ENCODE measurements at regions not wholly inside any gene's neighbourhood (a gene's known extent, or its start where the extent isn't known, plus 50 kb on each side); places are given as distances from the start of the nearest gene placed in this dataset.

DNA sequence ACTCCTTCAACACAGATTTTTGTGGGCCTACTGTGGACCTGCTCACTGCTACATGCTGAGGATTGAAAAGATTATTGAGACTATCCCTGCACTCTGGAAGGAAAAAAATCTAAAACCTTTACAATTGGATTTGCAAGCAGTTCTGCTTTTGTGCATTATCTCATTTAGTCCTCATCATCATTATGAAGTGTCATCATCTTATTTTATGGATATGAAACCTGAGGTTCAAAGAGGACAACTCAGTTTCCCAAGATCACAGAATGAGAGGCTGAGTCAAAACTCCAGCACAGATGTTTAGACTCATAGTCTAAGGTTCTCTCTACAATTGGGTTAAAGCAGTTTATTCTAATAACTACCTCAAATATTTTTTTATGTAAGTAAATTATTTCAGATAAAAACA is 160.2 kb upstream of the MARCKS start:
- H3K9me3 ChIP-seq (replicated peaks), result no peaks in the 10 kb centered on the region
- no peak overlapping the region for H3K4me3 ChIP-seq
- TF ChIP-seq, protein P1, sequence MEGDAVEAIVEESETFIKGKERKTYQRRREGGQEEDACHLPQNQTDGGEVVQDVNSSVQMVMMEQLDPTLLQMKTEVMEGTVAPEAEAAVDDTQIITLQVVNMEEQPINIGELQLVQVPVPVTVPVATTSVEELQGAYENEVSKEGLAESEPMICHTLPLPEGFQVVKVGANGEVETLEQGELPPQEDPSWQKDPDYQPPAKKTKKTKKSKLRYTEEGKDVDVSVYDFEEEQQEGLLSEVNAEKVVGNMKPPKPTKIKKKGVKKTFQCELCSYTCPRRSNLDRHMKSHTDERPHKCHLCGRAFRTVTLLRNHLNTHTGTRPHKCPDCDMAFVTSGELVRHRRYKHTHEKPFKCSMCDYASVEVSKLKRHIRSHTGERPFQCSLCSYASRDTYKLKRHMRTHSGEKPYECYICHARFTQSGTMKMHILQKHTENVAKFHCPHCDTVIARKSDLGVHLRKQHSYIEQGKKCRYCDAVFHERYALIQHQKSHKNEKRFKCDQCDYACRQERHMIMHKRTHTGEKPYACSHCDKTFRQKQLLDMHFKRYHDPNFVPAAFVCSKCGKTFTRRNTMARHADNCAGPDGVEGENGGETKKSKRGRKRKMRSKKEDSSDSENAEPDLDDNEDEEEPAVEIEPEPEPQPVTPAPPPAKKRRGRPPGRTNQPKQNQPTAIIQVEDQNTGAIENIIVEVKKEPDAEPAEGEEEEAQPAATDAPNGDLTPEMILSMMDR (IDR thresholded peaks at IDR 0.05; ENCODE audit: borderline replicate concordance), result no peak
- no peak for DNase-seq
- H3K27me3 ChIP-seq (ENCODE audit: low read depth), result no peaks in the 10 kb centered on the region
- no peak overlapping the region for H3K27ac ChIP-seq (replicated peaks)
- H3K4me1 ChIP-seq, result peaks cover 3% of the 10 kb centered on the region
- H3K36me3 ChIP-seq, result no peaks in the 10 kb centered on the region
- intact Hi-C loops (cut with micrococcal nuclease), result no loop called here

DNA sequence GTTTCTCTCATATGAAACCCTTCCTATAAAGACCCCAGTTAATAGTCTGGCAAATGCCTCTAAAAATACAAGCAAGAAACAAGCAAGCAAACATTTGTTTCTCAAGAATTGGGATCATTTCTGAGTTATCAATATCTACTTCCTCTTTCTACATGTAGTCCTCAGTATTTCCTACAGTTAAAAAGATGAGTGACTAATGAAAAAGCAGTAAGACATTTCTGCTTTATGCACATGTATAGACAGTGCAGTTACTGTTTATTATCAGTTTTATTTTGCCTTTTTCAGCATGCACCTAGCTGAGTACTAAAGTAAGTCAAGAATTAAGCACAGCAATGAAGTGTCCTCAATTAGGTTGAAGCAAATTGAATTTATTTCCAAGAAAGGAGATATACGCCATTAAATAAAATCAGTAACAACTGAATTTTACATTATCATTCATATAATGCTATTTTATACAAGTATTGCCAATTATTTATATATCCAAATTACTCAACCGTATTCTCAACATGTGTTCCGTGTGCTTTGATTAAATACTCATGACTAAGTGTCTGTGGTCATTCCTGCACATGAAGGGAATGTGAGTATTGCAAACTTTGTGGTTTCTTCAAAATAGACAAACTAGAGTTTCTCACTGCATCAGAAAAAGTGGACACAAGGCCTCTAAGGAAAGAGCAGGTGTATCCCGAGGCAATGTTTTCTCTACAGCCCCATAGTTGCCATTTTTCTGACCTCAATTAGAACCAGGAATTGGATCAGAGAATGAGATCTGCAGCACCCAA is 159.3 kb upstream of the MARCKS start:
- TF ChIP-seq, protein P1 (IDR thresholded peaks at IDR 0.05; ENCODE audit: borderline replicate concordance), result no peak
- intact Hi-C loops (cut with micrococcal nuclease), result no loop called here
- Histone ChIP-seq H3K27ac (replicated peaks) (no peak overlapping the region), H3K36me3 (no peaks in the 10 kb centered on the region), H3K9me3 (replicated peaks) (no peaks in the 10 kb centered on the region), H3K4me3 (no peak overlapping the region), H3K4me1 (peaks cover 8% of the 10 kb centered on the region), H3K27me3 (ENCODE audit: low read depth) (no peaks in the 10 kb centered on the region)
- DNase-seq, result no peak

DNA sequence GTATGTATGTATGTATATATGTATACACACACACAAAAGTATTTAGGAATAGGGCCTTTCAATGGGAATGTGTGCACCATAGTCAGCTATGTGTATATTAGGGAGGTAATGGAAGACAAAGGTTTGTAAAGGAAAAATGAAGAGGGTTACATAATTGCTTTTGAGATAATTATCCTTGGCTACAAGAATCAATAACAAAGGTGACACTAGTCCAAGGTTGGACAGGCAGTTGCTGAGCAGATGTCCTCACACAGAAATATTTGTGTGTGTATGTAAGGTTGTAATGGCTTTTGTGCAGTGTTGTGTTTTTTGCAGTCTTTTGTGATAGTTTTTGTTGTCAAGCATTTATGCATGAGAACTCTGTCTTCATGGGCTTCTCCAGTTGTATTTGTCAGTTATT is 157.9 kb upstream of the MARCKS start:
- Histone ChIP-seq H3K9me3 (replicated peaks) (no peaks in the 10 kb centered on the region), H3K36me3 (no peaks in the 10 kb centered on the region), H3K27me3 (ENCODE audit: low read depth) (no peaks in the 10 kb centered on the region), H3K4me1 (peaks cover 8% of the 10 kb centered on the region), H3K27ac (replicated peaks) (no peak overlapping the region), H3K4me3 (no peak overlapping the region)
- TF ChIP-seq, protein P1 (IDR thresholded peaks at IDR 0.05; ENCODE audit: borderline replicate concordance), result no peak
- DNase-seq, result no peak
- intact Hi-C loops (cut with micrococcal nuclease), result no loop called here

DNA sequence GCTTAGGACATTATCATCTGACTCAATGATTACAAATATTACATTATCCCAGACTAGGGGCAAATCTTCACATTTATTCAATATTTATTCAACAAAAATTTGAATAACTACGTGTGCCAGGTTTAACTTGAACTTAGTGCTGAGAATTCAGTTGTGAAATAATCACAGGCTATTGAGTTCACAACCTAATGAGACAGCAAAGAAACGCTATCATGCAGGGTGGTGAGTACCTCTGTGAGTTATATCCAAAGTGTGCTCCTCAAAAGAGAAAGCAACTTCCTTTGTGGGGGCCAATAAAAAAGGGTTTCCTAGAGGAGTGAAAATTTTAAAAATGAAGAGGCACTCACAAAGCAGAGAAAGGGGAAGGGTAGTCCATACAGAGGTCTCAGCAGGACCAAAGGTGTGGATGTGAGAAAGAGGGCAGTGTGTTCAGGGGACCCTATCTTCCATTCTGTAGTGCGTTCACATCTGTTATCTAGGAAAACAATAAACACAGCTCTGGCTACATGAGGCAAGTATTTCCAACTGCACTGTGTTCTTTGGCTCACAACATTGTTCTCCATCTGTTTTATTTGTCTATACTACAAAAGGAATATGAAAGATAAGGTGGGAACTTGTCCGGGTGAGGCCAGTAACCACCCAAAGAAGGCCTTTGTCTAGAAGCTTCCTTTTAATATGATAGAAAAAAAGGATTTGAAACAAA is 155.4 kb upstream of the MARCKS start:
- no peak for DNase-seq
- Histone ChIP-seq H3K9me3 (replicated peaks) (no peaks in the 10 kb centered on the region), H3K4me3 (no peak overlapping the region), H3K27me3 (ENCODE audit: low read depth) (no peaks in the 10 kb centered on the region), H3K27ac (replicated peaks) (peak overlapping the region; percentile 18), H3K4me1 (peaks cover 4% of the 10 kb centered on the region), H3K36me3 (no peaks in the 10 kb centered on the region)
- TF ChIP-seq, protein P1 (IDR thresholded peaks at IDR 0.05; ENCODE audit: borderline replicate concordance), result no peak
- intact Hi-C loops (cut with micrococcal nuclease), result no loop called here

DNA sequence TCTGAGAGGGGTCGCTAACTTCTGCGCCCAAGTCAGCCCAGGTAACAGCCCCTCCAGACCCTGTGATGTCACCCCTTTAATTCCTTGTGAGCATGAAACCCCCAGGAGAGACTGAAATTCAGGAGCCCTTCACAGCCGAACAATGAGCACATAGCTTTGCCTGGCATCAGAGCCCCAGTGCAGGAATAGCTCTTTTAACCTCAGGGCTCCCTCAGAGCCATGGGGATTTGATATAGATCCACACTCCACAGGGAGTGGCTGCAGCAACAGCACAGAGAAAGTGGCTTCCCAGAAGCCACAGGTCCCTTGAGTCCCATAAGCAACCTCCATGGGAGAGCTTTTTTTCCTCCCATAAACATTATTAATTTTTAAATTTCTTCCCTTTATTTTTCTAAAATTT is 150.0 kb upstream of the MARCKS start:
- Histone ChIP-seq H3K27me3 (ENCODE audit: low read depth) (no peaks in the 10 kb centered on the region), H3K4me1 (peaks cover 4% of the 10 kb centered on the region), H3K9me3 (replicated peaks) (no peaks in the 10 kb centered on the region), H3K27ac (replicated peaks) (no peak overlapping the region), H3K36me3 (no peaks in the 10 kb centered on the region), H3K4me3 (no peak overlapping the region)
- intact Hi-C loops (cut with micrococcal nuclease), result no loop called here
- TF ChIP-seq, protein P1 (IDR thresholded peaks at IDR 0.05; ENCODE audit: borderline replicate concordance), result no peak
- DNase-seq, result no peak

All from left ventricle myocardium inferior (tissue), 1 donor.